ENCODE measurements at regions not wholly inside any gene's neighbourhood (a gene's known extent, or its start where the extent isn't known, plus 50 kb on each side); places are given as distances from the start of the nearest gene placed in this dataset.

DNA sequence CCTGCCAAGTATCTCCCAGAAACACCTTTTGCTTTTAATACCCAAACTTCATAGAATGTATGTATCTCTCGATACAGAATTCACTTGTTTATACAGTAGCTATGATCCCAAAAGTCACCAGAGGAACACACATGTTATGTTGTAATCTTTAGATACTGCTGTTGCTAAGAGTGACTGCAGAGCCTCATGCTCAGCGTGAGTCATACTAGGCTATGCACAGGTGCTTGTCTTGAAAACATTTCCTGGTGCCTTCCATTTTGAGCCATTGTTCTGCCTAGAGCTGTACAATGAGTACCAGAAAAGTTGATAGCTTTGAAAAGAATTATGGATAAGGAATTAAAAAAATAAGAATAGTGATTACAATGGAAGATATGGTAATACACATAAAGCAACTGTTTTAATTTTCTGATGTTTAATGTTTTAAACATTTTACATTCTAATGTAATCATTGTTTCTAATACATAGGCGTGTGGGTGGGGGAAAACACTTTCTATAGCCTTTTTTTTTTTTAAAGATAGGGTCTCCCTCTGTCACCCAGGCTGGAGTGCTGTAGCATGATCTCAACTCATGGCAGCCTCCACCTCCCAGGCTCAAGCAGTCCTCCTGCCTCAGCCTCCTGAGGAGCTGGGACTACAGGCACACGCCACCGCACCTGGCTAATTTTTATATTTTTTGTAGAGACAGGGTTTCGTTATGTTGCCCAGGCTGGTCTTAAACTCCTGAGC is 79.4 kb downstream of the CD24 start (continued):
- TF ChIP-seq, protein P1, sequence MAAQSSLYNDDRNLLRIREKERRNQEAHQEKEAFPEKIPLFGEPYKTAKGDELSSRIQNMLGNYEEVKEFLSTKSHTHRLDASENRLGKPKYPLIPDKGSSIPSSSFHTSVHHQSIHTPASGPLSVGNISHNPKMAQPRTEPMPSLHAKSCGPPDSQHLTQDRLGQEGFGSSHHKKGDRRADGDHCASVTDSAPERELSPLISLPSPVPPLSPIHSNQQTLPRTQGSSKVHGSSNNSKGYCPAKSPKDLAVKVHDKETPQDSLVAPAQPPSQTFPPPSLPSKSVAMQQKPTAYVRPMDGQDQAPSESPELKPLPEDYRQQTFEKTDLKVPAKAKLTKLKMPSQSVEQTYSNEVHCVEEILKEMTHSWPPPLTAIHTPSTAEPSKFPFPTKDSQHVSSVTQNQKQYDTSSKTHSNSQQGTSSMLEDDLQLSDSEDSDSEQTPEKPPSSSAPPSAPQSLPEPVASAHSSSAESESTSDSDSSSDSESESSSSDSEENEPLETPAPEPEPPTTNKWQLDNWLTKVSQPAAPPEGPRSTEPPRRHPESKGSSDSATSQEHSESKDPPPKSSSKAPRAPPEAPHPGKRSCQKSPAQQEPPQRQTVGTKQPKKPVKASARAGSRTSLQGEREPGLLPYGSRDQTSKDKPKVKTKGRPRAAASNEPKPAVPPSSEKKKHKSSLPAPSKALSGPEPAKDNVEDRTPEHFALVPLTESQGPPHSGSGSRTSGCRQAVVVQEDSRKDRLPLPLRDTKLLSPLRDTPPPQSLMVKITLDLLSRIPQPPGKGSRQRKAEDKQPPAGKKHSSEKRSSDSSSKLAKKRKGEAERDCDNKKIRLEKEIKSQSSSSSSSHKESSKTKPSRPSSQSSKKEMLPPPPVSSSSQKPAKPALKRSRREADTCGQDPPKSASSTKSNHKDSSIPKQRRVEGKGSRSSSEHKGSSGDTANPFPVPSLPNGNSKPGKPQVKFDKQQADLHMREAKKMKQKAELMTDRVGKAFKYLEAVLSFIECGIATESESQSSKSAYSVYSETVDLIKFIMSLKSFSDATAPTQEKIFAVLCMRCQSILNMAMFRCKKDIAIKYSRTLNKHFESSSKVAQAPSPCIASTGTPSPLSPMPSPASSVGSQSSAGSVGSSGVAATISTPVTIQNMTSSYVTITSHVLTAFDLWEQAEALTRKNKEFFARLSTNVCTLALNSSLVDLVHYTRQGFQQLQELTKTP (IDR thresholded peaks at IDR 0.05; ENCODE audit: low read depth in 1 of 2, partially characterized antibody in 2 of 2), result peak in 1 of 2 experiments; percentile 29
- TF ChIP-seq MEF2D (tag; conservative IDR thresholded peaks at IDR 0.05; ENCODE audit: low read depth) (no peak), ZNF644 (tag; IDR thresholded peaks at IDR 0.05; ENCODE audit: low read depth) (peak; percentile 71; the same call in 1 of the 2 replicates), ZNF384 (IDR thresholded peaks at IDR 0.05; ENCODE audit: low read depth, low read length) (no peak), SREBF1 (IDR thresholded peaks at IDR 0.05; ENCODE audit: borderline replicate concordance, low read depth, low read length) (no peak), ASH1L (IDR thresholded peaks at IDR 0.05; ENCODE audit: borderline replicate concordance, low read depth, partially characterized antibody) (no peak), JUND (IDR thresholded peaks at IDR 0.05; ENCODE audit: borderline replicate concordance, low read depth, low read length) (peak; percentile 96), JUND (tag; IDR thresholded peaks at IDR 0.05; ENCODE audit: borderline replicate concordance, low read depth, low read length) (peak; percentile 96), BRD9 (IDR thresholded peaks at IDR 0.05; ENCODE audit: low read depth, partially characterized antibody) (no peak), TCF3 (CRISPR knock-in tag; IDR thresholded peaks at IDR 0.05) (peak; percentile 45), ZSCAN32 (CRISPR knock-in tag; IDR thresholded peaks at IDR 0.05) (no peak), MAX (CRISPR knock-in tag; IDR thresholded peaks at IDR 0.05) (peak; percentile 58; the same call in 1 of the 2 replicates), ETV1 (tag; conservative IDR thresholded peaks at IDR 0.05; ENCODE audit: low read depth) (no peak), NR2C2 (CRISPR knock-in tag; IDR thresholded peaks at IDR 0.05) (no peak), NR2C2 (tag; IDR thresholded peaks at IDR 0.05) (0 out of 2 replicates have a peak, but pooled peaks have one; percentile 22), ATF7 (IDR thresholded peaks at IDR 0.05) (peak; percentile 61; the same call in 1 of the 2 replicates), FOXK2 (conservative IDR thresholded peaks at IDR 0.05 in 1 of 2, IDR thresholded peaks at IDR 0.05 in 1 of 2; ENCODE audit: low read depth in 2 of 2) (peak; percentile 67 to 80; a peak in 3 of 4 replicates), FIP1L1 (IDR thresholded peaks at IDR 0.05; ENCODE audit: low read depth, low read length, poor library complexity, severe bottlenecking) (no peak), BMI1 (IDR thresholded peaks at IDR 0.05; ENCODE audit: low read length) (no peak), PML (IDR thresholded peaks at IDR 0.05; ENCODE audit: low read length) (no peak)
- TF ChIP-seq, protein P2, sequence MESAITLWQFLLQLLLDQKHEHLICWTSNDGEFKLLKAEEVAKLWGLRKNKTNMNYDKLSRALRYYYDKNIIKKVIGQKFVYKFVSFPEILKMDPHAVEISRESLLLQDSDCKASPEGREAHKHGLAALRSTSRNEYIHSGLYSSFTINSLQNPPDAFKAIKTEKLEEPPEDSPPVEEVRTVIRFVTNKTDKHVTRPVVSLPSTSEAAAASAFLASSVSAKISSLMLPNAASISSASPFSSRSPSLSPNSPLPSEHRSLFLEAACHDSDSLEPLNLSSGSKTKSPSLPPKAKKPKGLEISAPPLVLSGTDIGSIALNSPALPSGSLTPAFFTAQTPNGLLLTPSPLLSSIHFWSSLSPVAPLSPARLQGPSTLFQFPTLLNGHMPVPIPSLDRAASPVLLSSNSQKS (CRISPR knock-in tag; IDR thresholded peaks at IDR 0.05), result no peak
- TF ChIP-seq, protein P3, sequence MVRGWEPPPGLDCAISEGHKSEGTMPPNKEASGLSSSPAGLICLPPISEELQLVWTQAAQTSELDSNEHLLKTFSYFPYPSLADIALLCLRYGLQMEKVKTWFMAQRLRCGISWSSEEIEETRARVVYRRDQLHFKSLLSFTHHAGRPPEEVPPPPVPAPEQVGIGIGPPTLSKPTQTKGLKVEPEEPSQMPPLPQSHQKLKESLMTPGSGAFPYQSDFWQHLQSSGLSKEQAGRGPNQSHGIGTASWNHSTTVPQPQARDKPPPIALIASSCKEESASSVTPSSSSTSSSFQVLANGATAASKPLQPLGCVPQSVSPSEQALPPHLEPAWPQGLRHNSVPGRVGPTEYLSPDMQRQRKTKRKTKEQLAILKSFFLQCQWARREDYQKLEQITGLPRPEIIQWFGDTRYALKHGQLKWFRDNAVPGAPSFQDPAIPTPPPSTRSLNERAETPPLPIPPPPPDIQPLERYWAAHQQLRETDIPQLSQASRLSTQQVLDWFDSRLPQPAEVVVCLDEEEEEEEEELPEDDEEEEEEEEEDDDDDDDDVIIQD (CRISPR knock-in tag; IDR thresholded peaks at IDR 0.05), result no peak

All from K562 (cell line).